Heart left ventricle (tissue), 16 donors: ENCODE measurements at regions not wholly inside any gene's neighbourhood (a gene's known extent, or its start where the extent isn't known, plus 50 kb on each side); places are given as distances from the start of the nearest gene placed in this dataset.
"Not testable (repeated sequence)": the region's sequence is repeated elsewhere in the genome, so short reads cannot be mapped to it uniquely, and the experiment has no call there.

Source experiments
- ATAC-seq, 4 donors: fragments of 200-7000 bp; cut with Tn5 transposase; one replicate each; pipeline ENCODE4 v1.9.1; 2020 to 2022; ENCODE audit warnings: moderate library complexity in 4 of 4, mild to moderate bottlenecking in 3 of 4, moderate number of reproducible peaks in 1 of 4
- DNase-seq, 5 donors: peaks; one replicate each; pipeline ENCODE4 v3.0.0-alpha.2; 2020
- H3K27ac ChIP-seq, 12 donors: fragments of 200-600 bp; sonication (generic) in 4 of 12; one replicate each; pipeline versions ENCODE4 v1.5.0 to v1.8.0; 2016 to 2022; ENCODE audit warnings: mild to moderate bottlenecking in 2 of 12
- H3K27me3 ChIP-seq, 9 donors: fragments of 200-600 bp; sonication (generic) in 2 of 9; one replicate each; pipeline versions ENCODE4 v1.5.1 to v1.8.0; 2016 to 2022; ENCODE audit warnings: mild to moderate bottlenecking in 3 of 9
- H3K36me3 ChIP-seq, 9 donors: fragments of 200-600 bp; sonication (generic) in 2 of 9; one replicate each; pipeline versions ENCODE4 v1.5.0 to v1.8.0; 2018 to 2022; ENCODE audit warnings: mild to moderate bottlenecking in 2 of 9
- H3K4me1 ChIP-seq, 12 donors: fragments of 200-600 bp; sonication (generic) in 4 of 12; one replicate each; pipeline versions ENCODE4 v1.5.0 to v1.8.0; 2016 to 2022; ENCODE audit warnings: mild to moderate bottlenecking in 3 of 12
- H3K4me3 ChIP-seq, 12 donors: fragments of 200-600 bp; sonication (generic) in 4 of 12; one replicate each; pipeline versions ENCODE4 v1.5.0 to v1.8.0; 2017 to 2022; ENCODE audit warnings: mild to moderate bottlenecking in 9 of 12, moderate library complexity in 4 of 12
- H3K9me3 ChIP-seq, 12 donors: fragments of 200-600 bp; sonication (generic) in 4 of 12; one replicate each; pipeline versions ENCODE4 v1.5.0 to v1.8.0; 2016 to 2022; ENCODE audit warnings: mild to moderate bottlenecking in 1 of 12
- POLR2A ChIP-seq, 2 donors: fragments of 450-650 bp; IDR thresholded peaks; one replicate each; pipeline ENCODE4 v1.6.1; 2017; ENCODE audit warnings: antibody characterized with exemption in 2 of 2, mild to moderate bottlenecking in 2 of 2, moderate library complexity in 2 of 2
- WGBS, 4 donors: extraction: QIAGEN DNeasy Blood & Tissue Kit in 2 of 4; methylation state at CpG; one replicate each; pipeline versions ENCODE4 v1.1.5 to v1.1.7; 2013 to 2018; 5-methylcytosine and 5-hydroxymethylcytosine counted together
- intact Hi-C, 10 donors: fragments of 100-400 bp; cut with DNase I; formaldehyde crosslinking; loops; one replicate each; pipeline versions ENCODE4 v1.11.1 to v1.14.2; 2022
- TF ChIP-seq, protein P1 (sequence below), 12 donors: fragments of 200-600 bp; sonication (generic) in 4 of 12; IDR thresholded peaks; one replicate each; pipeline versions ENCODE4 v1.5.0 to v1.8.0; 2018 to 2022; ENCODE audit warnings: antibody characterized with exemption in 12 of 12, mild to moderate bottlenecking in 5 of 12
- donor health status: ischemic (EF 13 %, LVEDD 7.1; RV severe dilation, severe dysfunction).
- donor health status: healthy with polysubstance abuse.
- donor health status: DM: no; HTN: yes; CAD: no.
- donor health status: DM: no; HTN: no; CAD: no.
- donor health status: ischemic (EF 25% LVEDD 6.9; RV normal size, moderate dysfunction).
- donor health status: ischemic (EF 25% LVEDD 5.7; RV mildly dilated, moderate dysfunction).
- donor health status: healthy.
- donor health status: DM: yes; HTN: yes; CAD: no.
- donor health status: ischemic (EF 35%, LVEDD 5.7; RV mildly dilated, moderate dysfunction).
- donor health status: nonischemic (EF 11% LVEDD 7.7; RV severe dilation, severe dysfunction).
- donor health status: DM: yes; HTN: yes; CAD: no.
- donor health status: PGD.
- donor health status: ischemic (EF 29% LVEDD 5.4; RV normal size, mild dysfunction).
- donor health status: nonischemic (EF 23%, LVEDD 6.1; RV moderate dilation, normal function).

DNA sequence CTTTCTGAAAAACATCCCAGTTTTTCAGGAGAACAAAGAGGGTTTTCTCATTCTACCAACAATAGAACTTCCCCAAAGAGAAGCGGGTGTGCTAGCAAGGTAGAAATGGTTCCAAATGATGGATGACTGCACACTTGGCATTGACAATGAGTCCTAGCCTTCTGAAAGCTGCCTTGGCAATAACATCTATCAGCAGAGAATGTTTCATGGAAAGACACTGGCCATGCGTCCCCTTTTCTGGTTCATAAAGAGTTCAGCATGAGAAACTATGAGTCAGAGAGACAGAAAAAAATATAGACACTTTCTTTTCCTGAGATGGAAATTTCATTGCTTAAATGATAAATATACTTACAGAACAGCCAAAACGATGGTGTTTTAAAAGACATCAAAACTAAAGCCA, 236.9 kb upstream of the PRKX start:
- Histone ChIP-seq H3K27ac (no peak overlapping the region), H3K9me3 (peaks cover 0 to 8% (median 0%) of the 10 kb centered on the region in 12 donors), H3K4me1 (no peaks in the 10 kb centered on the region), H3K36me3 (no peaks in the 10 kb centered on the region), H3K27me3 (no peaks in the 10 kb centered on the region), H3K4me3 (no peak overlapping the region)
- intact Hi-C loops: no loop called here
- ATAC-seq (no peak), DNase-seq (no peak)
- TF ChIP-seq, protein P1, sequence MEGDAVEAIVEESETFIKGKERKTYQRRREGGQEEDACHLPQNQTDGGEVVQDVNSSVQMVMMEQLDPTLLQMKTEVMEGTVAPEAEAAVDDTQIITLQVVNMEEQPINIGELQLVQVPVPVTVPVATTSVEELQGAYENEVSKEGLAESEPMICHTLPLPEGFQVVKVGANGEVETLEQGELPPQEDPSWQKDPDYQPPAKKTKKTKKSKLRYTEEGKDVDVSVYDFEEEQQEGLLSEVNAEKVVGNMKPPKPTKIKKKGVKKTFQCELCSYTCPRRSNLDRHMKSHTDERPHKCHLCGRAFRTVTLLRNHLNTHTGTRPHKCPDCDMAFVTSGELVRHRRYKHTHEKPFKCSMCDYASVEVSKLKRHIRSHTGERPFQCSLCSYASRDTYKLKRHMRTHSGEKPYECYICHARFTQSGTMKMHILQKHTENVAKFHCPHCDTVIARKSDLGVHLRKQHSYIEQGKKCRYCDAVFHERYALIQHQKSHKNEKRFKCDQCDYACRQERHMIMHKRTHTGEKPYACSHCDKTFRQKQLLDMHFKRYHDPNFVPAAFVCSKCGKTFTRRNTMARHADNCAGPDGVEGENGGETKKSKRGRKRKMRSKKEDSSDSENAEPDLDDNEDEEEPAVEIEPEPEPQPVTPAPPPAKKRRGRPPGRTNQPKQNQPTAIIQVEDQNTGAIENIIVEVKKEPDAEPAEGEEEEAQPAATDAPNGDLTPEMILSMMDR (IDR thresholded peaks at IDR 0.05): no peak
- TF ChIP-seq POLR2A (IDR thresholded peaks at IDR 0.05): no peak
- 72 to 79% (median 77%) methylated on average over 3 of the region's 3 CpGs for WGBS, 4 donors

DNA sequence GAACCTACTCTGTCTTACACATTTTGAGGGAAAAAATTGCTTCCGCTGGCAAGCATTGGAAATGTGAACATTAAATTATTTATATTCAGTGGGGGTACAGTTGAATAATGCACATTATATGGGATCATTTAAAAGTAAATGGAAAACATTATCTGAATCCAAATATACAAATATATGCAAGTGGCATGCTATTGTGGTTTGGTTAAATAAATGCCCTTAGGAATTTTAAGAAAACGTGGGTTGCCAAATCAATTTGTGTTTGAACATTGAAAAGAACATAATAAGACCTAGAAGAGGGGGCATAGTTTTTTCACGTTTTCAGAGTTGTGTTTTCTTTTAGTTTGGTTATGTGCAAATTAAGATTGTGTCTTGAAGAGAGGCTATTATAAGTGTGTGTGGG, 230.5 kb upstream of the PRKX start:
- Histone ChIP-seq H3K36me3 (no peaks in the 10 kb centered on the region), H3K9me3 (peaks cover 0 to 9% (median 0%) of the 10 kb centered on the region in 12 donors), H3K4me1 (no peaks in the 10 kb centered on the region), H3K27me3 (peaks cover 0 to 4% (median 0%) of the 10 kb centered on the region in 9 donors), H3K27ac (no peak overlapping the region), H3K4me3 (no peak overlapping the region)
- DNase-seq (no peak), ATAC-seq (no peak)
- intact Hi-C loops: no loop called here
- TF ChIP-seq POLR2A (IDR thresholded peaks at IDR 0.05): no peak
- TF ChIP-seq, protein P1 (IDR thresholded peaks at IDR 0.05): no peak
- 65 to 74% (median 71%) methylated on average over 3 of the region's 3 CpGs for WGBS, 4 donors

DNA sequence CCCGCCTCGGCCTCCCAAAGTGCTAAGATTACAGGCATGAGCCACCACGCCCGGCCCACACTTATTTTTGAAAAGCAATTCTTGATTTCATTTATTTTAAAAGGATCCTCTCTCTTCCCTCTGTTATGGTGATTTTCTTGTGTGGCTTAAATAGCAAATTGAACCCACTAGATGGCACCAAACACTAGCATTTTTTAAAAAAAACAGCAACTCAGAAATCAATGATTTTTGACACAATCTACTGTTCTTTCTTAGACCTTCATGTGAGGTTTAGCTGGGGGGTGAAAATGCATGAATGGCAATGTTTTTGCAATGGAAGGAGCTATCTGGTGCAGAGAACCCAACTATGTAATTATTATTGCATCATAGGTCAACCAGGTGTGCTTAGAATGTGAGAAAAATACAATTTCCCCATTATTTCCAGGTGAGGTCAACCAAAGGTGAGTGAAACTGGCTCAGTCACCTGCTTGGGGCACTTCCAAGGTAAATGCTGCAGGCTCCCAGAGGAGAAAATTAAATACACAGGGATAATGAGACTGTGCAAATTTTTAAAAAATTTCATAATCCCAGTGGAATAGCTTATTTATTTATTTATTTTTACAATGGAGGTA, 226.7 kb upstream of the PRKX start:
- Histone ChIP-seq H3K27ac (no peak overlapping the region), H3K27me3 (peaks cover 0 to 4% (median 0%) of the 10 kb centered on the region in 9 donors), H3K9me3 (peaks cover 0 to 9% (median 0%) of the 10 kb centered on the region in 12 donors), H3K4me3 (no peak overlapping the region), H3K4me1 (no peaks in the 10 kb centered on the region), H3K36me3 (no peaks in the 10 kb centered on the region)
- TF ChIP-seq POLR2A (IDR thresholded peaks at IDR 0.05): no peak
- TF ChIP-seq, protein P1 (IDR thresholded peaks at IDR 0.05): peak in 7 of 12 donors; percentile 9 to 33 (median 25)
- intact Hi-C loops: no loop called here
- DNase-seq (no peak), ATAC-seq (no peak)
- 13 to 35% (median 22%) methylated on average over 4 of the region's 4 CpGs for WGBS, 4 donors

DNA sequence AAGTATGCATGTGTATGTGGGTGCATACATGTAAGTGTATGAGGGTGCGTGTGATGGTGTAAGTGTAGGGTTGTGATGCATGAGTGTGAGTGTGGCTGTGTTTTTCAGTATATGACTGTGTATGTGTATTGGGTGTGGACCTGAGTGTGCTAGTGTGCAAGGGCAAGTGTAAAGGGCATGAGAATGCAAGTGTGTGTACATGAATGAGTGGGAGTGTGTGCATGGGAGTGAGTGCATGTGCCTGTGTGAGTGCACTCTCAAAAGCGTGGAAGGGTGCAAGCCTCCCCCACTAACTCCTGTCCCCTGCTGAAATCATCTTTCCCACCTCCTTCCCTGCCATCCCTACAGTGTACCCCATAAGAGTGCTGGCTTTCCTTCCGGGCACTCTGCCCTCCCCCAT, 225.1 kb upstream of the PRKX start:
- H3K36me3 ChIP-seq: no peaks in the 10 kb centered on the region
- no peak overlapping the region for H3K27ac ChIP-seq
- H3K27me3 ChIP-seq: peaks cover 0 to 4% (median 0%) of the 10 kb centered on the region in 9 donors
- WGBS, 4 donors: 81 to 90% (median 87%) methylated on average over 3 of the region's 3 CpGs
- H3K9me3 ChIP-seq: peaks cover 0 to 9% (median 0%) of the 10 kb centered on the region in 12 donors
- TF ChIP-seq, protein P1 (IDR thresholded peaks at IDR 0.05): no peak
- TF ChIP-seq POLR2A (IDR thresholded peaks at IDR 0.05): no peak
- ATAC-seq (peak in 1 of 4 donors; percentile 36), DNase-seq (no peak)
- intact Hi-C loops: no loop called here
- no peaks in the 10 kb centered on the region for H3K4me1 ChIP-seq
- H3K4me3 ChIP-seq: no peak overlapping the region

DNA sequence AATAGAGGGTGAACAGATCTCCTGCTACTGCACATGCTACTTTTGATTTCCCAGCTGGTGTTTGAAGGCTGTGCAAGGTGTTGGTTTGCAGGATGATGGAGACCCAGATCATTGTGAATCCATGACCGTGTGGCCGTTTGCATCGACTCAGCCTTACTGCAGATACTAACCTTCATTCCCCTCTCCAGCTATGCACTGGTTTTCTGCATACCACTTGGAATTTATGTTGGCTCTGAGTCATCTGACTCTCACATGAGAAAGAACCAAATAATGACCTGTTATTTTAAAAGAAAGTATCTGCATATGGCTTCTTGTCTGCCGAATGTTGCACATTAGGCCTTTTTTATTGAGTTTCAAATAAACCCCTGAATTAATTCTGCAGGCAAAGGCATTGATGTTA, 221.7 kb upstream of the PRKX start:
- H3K4me1 ChIP-seq, H3K4me3 ChIP-seq, ATAC-seq, H3K27ac ChIP-seq, H3K27me3 ChIP-seq, DNase-seq, intact Hi-C loops, H3K36me3 ChIP-seq, H3K9me3 ChIP-seq: not testable (repeated sequence)
- no CpG with 5 or more reads among the region's 4 CpGs for WGBS, 4 donors

DNA sequence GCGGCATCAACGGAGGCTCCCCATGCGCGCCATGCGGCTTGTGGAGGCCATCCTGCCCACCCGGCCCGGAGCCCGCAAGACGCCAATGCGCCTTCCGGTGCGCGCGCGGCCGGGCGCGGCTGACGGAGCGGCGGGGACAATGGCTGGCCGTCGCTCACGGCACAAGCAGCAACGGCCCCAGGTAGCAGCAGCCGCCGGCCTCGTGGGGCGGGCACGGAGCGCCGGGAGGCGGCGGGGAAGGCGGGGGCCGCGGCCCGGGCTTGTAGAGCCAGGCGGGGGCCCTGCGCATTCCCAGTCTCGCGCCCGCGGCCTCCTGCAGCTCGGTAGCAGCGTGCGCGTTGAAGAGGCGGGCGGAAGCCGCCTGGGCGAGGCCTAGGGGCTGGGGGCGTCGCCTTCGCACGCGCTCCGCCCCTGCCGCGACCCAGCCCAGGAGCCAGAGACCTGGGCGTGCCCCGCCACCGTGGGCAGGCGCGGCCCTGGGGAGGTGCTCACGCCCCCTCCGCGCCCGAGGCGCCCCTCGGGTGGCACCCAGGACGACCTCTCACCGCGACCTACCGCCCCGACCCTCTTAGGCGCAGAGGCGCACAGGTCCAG, 207.1 kb upstream of the PRKX start:
- H3K36me3 ChIP-seq, H3K4me3 ChIP-seq, DNase-seq, H3K4me1 ChIP-seq, intact Hi-C loops, H3K9me3 ChIP-seq, H3K27me3 ChIP-seq, H3K27ac ChIP-seq: not testable (repeated sequence)
- no CpG with 5 or more reads among the region's 78 CpGs for WGBS, 4 donors
- peak in 3 of 4 donors; percentile 55 to 89 (median 85) for ATAC-seq

DNA sequence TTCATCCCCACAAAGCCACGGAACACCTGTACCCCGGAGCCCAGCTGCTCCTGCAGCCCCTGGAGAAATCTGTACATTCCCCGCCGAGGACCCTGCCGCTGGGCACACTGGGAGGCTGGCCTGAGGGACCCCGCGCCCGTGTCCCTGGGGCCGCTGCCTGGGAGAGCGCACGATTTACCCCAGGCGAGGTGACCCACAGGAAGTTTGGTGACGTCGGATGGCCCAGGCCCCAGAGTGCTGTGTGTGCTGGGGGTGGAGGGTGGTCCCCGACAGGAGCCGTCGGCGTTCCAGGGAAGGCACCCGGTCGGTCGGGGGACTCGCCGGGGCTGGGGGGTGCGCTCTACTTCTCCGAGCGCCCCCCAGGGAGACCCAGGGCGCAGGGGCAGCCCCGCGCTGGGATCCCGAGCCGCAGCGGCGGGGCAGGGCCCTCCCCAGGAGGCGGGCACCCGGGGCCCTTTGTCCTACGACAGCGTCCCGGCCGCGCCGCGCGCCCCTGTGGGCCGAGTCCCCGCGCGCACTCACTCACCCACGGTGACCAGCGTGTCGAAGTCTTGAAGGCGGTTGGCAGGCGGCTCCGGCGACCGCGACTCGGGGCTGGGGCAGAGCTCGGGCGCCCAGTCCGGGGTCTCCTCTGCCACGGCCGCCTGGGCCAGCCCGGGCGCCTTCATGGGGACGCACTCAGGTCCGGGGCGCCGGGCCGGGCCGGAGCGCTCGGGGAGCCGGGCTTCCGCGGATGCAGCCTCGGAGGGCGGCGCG, 206.4 kb upstream of the PRKX start:
- WGBS, 4 donors: no CpG with 5 or more reads among the region's 79 CpGs
- H3K27me3 ChIP-seq, H3K4me3 ChIP-seq, H3K9me3 ChIP-seq, DNase-seq, H3K36me3 ChIP-seq, H3K27ac ChIP-seq, H3K4me1 ChIP-seq, intact Hi-C loops: not testable (repeated sequence)
- ATAC-seq: peak in 1 of 4 donors; percentile 45
